ENCODE measurements at regions not wholly inside any gene's neighbourhood (a gene's known extent, or its start where the extent isn't known, plus 50 kb on each side); places are given as distances from the start of the nearest gene placed in this dataset.
A peak's percentile ranks its signal among the peaks of the same experiment; 100 is the strongest.

- FAIRE-seq (no peak), DNase-seq (ENCODE audit: low spot score) (no peak)
Observed at GRCh38 chrX:42530027-42530426, 247.9 kb downstream of the PPP1R2C start.

DNA sequence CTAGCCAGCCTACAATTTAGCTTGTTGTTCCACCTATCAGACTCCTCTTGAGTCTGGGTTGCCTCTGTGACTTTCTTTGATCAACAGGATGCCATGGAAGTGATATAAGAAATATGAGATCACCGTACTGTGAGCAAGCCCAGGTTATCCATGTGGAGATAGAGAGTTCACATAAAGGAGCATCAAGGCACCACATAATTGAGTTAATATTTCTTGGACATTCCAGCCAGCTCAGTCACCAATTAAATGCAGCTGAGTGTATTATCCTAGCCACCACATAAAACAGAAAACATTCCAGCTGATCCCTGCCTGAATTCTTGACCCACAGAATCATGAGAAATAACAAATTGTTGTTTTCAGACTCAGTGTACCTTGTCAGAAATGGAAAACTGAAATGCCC is 253.6 kb downstream of the PPP1R2C start:
- peak; percentile 17 for DNase-seq (ENCODE audit: low spot score)

DNA sequence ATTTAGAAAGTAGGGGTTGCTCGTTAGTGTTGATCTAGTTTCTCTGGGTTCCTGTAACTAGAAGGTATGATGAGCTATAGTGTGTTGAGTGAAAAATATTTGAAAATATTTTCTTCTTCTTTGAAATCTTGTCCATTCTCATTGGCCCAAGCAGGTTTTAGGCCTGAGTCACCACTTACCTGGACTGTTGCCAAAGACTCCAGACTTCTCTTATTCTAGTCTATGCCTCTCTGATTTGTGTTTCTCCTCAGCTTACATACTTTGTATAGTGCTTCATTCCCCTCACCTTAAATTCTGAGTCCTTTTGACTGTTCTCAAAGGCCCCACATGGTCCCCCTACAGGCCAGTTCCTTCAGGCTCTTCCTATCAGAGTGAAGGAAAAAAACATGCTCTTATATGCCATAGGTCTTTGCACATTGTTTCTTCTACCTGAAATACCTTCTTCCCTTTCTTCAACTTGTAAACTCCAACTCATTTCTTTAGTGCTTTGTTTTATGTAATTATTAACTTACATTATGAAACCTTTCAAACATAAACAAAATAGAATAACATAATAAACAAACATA is 258.2 kb downstream of the PPP1R2C start:
- FAIRE-seq (no peak), DNase-seq (ENCODE audit: low spot score) (peak; percentile 49)

More for the DNA sequence above, 253.6 kb downstream of the PPP1R2C start:
- no peak for FAIRE-seq

GRCh38 chrX:42515939-42516338 is 262.0 kb downstream of the PPP1R2C start:
- FAIRE-seq (no peak), DNase-seq (ENCODE audit: low spot score) (no peak)

DNA sequence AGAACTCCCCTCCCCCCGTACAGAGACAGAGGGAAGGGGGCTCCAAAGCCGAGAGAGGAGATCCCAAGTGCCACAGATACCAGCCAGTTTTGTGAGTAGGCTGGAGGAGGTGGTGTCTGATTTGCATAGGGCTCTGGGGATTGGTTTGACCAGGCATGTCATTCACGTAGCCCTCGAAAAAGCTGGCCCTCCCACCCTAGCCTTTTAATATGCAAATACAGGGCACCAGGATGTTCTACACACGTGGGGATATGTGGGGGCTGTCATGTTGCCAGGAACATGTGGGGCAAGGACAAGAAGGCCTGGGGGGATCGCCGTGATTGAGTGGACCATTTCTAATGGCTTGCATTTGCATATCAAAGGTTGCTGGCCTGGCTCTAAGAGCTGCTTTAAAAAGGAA is 272.9 kb downstream of the PPP1R2C start:
- no peak for FAIRE-seq
- no peak for DNase-seq (ENCODE audit: low spot score)

DNA sequence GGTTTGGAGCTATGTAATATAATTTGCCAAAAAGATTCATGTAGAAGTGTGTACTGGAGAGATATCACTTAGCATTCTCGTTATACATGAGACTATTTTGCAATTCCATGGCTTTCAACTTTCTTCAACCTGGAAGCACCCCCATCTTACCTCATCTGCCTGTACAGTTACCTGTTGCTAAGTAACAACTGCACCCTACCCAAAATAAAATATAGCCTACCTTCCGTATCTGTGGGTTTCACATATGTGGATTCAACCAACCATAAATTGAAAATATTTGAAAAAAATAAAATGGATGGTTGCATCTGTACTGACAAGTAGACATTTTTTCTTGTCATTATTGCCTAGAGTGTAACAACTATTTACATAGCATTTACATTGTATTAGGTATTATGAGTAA is 278.3 kb downstream of the PPP1R2C start:
- no peak for FAIRE-seq
- no peak for DNase-seq (ENCODE audit: low spot score)

GRCh38 chrX:42497356-42497755 is 280.6 kb downstream of the PPP1R2C start:
- FAIRE-seq = no peak
- DNase-seq (ENCODE audit: low spot score) = no peak

GRCh38 chrX:42496239-42496638 is 281.7 kb downstream of the PPP1R2C start:
- DNase-seq (ENCODE audit: low spot score) = no peak
- FAIRE-seq = no peak

DNA sequence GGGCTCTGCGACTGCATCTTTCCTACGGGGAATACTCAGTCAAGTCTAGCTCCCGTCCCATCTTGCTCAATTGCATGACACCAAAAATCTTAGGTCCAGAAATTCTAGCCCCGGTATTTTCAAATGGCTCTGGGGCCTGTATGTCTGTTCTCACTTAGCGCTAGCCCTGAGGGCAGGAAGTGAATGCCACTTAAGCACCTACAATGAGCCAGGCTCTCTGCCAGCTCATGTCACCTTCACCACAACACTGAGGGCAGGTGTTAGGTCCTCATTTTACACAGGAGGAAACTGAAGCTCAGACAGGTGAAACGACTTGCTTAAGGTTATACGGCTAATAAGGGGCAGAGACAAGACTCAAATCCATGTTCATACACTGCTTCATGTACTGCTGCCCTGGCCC is 282.8 kb downstream of the PPP1R2C start:
- FAIRE-seq (no peak), DNase-seq (ENCODE audit: low spot score) (no peak)

DNA sequence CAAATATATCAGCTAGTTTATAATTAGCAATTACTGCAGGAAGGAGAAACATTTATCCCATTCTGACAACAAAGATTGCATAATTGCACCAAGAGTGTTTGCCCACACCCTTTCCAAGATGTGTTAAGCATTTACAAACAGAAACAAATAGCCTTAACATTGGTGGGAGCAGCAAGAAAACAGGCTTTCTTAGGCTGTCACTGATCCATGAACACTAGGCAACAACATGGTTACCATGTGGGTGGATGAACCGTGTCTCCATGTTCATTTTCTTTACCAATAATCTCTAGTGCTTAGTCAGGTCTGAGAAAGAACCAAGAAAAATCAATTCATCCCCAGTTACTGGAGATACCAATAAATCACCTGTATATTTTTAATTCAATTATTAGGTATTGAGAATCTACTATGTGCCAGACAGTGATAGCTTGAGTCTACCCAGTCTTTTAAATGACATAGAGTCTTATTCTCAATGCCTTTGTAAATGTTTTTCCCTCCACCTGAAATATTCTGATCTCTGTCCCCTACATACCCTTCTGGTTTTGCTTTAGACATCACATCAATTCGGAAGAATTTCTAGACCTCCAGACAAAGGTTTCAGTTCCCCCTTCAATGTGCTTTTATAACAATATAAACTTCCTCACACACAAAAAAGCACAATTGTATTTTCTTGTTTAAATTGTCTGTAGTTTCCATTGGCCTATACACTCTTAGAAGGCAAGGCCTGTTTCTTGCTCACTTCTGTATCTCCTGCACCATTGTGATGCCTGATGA is 286.6 kb downstream of the PPP1R2C start:
- no peak for FAIRE-seq

DNA sequence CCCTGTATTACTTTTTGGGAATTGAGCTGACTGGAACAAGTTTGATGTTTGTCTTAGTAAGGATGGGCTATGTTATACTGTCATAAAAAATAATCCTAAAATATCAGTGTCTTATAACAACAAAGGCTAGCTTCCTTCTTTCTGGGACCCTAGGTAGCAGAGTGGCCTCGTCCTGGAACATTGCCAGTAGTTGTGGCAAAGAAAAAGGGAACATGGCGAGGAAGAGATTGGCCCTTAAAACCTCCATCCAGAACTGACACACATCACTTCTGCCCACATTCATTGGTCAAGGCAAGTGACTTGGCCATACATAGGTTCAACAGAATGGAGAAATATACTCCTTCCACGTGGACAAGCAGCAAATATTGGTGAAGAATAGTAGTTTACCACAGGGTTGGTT is 287.9 kb downstream of the PPP1R2C start:
- FAIRE-seq = no peak

More for the DNA sequence above, 286.6 kb downstream of the PPP1R2C start:
- DNase-seq (ENCODE audit: low spot score) = no peak

DNA sequence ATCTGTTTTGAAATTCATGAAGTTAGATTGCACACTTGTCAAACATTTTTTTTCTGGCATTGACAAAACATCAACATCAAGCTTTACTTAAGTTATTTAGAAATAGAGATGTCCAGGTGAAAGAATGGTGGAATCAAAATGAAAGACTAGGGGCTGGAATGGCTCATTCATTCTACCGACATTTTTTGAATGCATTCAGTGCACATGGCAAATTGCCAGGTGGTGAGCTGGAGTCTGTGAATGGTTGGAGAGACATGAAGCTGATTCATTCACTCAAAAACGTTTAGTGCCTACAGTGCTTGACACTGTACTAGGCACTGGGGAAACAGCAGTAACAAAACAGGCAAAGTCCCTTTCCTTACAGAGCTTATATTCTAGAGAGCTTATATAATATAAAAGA is 292.4 kb downstream of the PPP1R2C start:
- no peak for FAIRE-seq
- DNase-seq (ENCODE audit: low spot score) = peak; percentile 13

More for the DNA sequence above, 287.9 kb downstream of the PPP1R2C start:
- DNase-seq (ENCODE audit: low spot score) = no peak

DNA sequence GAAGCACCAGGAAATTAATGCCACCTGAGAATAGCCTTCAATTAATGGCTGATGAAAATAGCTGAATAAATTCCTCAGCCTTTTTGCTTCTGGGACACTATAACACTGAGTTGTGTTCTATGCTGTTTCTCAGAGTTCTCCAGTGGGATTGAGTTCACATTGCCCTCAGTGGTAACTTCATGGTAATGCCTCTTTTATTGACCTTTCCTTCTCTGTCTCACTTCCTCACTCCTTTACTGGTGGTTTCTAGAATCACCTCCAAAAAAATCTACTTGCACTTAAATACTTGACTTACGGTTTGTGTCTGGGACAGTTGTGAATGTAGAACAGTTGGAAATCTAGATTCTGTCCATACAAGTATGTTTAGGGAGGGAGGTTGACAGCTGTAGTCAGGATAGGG is 293.7 kb downstream of the PPP1R2C start:
- FAIRE-seq = no peak

GRCh38 chrX:42477396-42477795 is 300.6 kb downstream of the PPP1R2C start:
- no peak for DNase-seq (ENCODE audit: low spot score)
- FAIRE-seq = no peak

More for the DNA sequence above, 293.7 kb downstream of the PPP1R2C start:
- DNase-seq (ENCODE audit: low spot score) = no peak

- DNase-seq (ENCODE audit: low spot score) (no peak), FAIRE-seq (no peak)
Observed at GRCh38 chrX:42472727-42473126, 305.2 kb downstream of the PPP1R2C start.

DNA sequence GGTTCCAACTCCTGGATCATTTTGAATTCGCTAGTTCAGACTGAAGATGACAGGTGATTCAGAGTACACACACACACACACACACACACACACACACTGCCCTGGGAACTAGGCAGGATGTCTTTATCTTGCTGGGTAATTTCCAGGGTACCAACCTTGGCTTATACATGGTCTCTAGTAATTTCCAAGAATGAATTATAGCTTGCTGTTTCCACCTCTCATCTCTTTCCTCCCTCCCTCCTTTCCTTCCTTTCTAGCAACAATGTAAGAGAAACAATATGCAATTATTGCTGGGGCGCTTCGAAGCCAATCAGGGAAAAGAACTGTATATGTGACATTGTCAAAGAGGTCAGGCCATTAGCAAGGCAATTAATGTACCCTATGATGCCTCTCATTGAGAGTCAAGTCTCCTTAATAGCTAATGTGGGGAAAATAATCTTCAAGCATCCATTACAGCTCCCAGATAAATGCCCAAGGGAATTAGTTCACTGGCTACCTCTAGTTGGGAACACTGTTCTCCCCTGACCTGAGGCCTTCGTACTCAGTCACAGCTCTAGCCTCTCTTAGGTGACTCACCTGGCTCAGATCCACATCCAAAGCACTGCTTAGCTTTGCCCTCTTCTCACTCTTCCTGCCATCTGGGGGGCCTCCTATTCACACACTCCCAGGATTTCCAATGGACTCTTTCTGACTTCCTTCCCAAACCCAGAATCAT is 311.5 kb downstream of the PPP1R2C start:
- DNase-seq (ENCODE audit: low spot score) (peak; percentile 4), FAIRE-seq (no peak)

DNA sequence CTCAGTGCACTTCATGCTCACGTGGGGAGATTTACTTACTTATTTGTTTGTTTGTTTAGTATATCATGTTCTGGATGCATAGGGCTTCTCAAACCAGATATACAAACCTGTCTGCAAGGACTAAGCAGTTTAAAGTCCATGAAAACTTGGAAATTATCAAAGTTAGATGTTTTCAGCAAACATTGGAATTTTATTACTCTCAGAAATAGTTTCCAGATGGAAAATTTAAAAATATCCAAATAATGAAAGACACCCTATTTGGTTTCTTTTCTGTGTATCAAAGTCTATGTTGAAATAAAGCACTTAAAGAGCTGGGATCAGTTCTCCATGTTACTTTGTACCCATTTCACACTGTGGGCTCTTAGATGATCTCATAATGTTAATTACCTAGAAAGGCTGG is 312.1 kb downstream of the PPP1R2C start:
- no peak for FAIRE-seq
- DNase-seq (ENCODE audit: low spot score) = no peak

- no peak for FAIRE-seq
- DNase-seq (ENCODE audit: low spot score) = no peak
Observed at GRCh38 chrX:42463706-42464490, 314.1 kb downstream of the PPP1R2C start.

- DNase-seq (ENCODE audit: low spot score) (no peak), FAIRE-seq (no peak)
Observed at GRCh38 chrX:42462917-42463316, 315.0 kb downstream of the PPP1R2C start.

GRCh38 chrX:42460706-42461105 is 317.3 kb downstream of the PPP1R2C start:
- FAIRE-seq (no peak), DNase-seq (ENCODE audit: low spot score) (no peak)

DNA sequence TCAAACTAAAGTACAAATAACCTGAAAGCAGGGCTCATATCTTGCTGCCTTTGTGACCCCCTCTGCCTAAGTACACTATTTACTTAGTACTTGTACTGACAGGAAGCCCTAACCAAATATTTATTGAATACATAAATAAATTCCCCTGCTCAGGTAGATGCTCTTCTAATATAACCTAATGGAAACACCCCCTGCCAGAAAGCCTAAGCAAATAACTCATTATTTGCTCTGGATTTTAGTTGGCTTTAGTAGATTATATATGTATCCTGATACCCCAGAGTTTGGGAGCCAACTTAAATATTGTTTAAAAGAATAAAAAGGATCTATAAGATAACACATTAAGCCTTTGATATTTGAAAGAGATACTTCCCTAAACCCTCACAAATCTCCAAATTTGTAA is 318.2 kb downstream of the PPP1R2C start:
- FAIRE-seq (no peak), DNase-seq (ENCODE audit: low spot score) (no peak)
